Endodermal cell (in vitro differentiated cells): ENCODE measurements at regions not wholly inside any gene's neighbourhood (a gene's known extent, or its start where the extent isn't known, plus 50 kb on each side); places are given as distances from the start of the nearest gene placed in this dataset.

Experiments
- DNase-seq: peaks from one replicate; pipeline ENCODE4 v3.0.0-alpha.2; 2017
- H3K27ac ChIP-seq: 2 replicates; pipeline ENCODE4 v1.5.1; 2013; ENCODE audit warnings: mild to moderate bottlenecking, low read depth, low read length, moderate library complexity
- H3K27me3 ChIP-seq: 2 replicates; pipeline ENCODE4 v1.6.1; 2013; ENCODE audit warnings: mild to moderate bottlenecking, low read length, moderate library complexity; ENCODE audit not compliant: insufficient read depth, control insufficient read depth, poor library complexity, severe bottlenecking
- H3K36me3 ChIP-seq: 2 replicates; pipeline ENCODE4 v1.7.0; 2013; ENCODE audit warnings: mild to moderate bottlenecking, low read length, moderate library complexity; ENCODE audit not compliant: control insufficient read depth, insufficient read depth
- H3K4me1 ChIP-seq: one replicate; pipeline ENCODE4 v1.7.0; 2013; ENCODE audit warnings: low read length; ENCODE audit not compliant: control insufficient read depth, insufficient read depth
- H3K4me3 ChIP-seq: 2 replicates; pipeline ENCODE4 v1.5.1; 2013; ENCODE audit warnings: mild to moderate bottlenecking, low read length, moderate library complexity
- H3K9ac ChIP-seq: 2 replicates; pipeline ENCODE4 v1.6.1; 2013; ENCODE audit warnings: mild to moderate bottlenecking, low read length, moderate library complexity; ENCODE audit not compliant: poor library complexity, severe bottlenecking; ENCODE audit errors: extremely low read depth
- H3K9me3 ChIP-seq: 2 replicates; pipeline ENCODE4 v1.6.1; 2013; ENCODE audit warnings: mild to moderate bottlenecking, low read length, moderate library complexity; ENCODE audit not compliant: control insufficient read depth
- H3K27ac Mint-ChIP-seq: 2 replicates; pipeline ENCODE4 v1.8.0; 2020; ENCODE audit warnings: mixed read lengths
- H3K27me3 Mint-ChIP-seq: 2 replicates; pipeline ENCODE4 v1.8.0; 2021; ENCODE audit warnings: mild to moderate bottlenecking, mixed read lengths; ENCODE audit not compliant: insufficient read depth
- H3K36me3 Mint-ChIP-seq: 2 replicates; pipeline ENCODE4 v1.8.0; 2020; ENCODE audit warnings: low read depth, mixed read lengths
- H3K4me1 Mint-ChIP-seq: 2 replicates; pipeline ENCODE4 v1.8.0; 2020; ENCODE audit warnings: mixed read lengths
- H3K4me3 Mint-ChIP-seq: 2 replicates; pipeline ENCODE4 v1.8.0; 2020; ENCODE audit warnings: mild to moderate bottlenecking, moderate library complexity, mixed read lengths
- H3K9me3 Mint-ChIP-seq: 2 replicates; pipeline ENCODE4 v1.8.0; 2020; ENCODE audit warnings: mild to moderate bottlenecking, mixed read lengths
- WGBS, 2 experiments: methylation state at CpG; one replicate each; pipeline versions ENCODE4 v1.1.5 to v1.1.7; 2013; ENCODE audit warnings: missing lambda C conversion rate in 2 of 2, mixed read lengths in 1 of 2; ENCODE audit not compliant: insufficient coverage in 1 of 2, insufficient read length in 1 of 2; 5-methylcytosine and 5-hydroxymethylcytosine counted together
- TF ChIP-seq, protein P1 (sequence below): fragments of 200-600 bp; sonication (generic); conservative IDR thresholded peaks from 2 replicates; pipeline ENCODE4 v1.5.0; 2021; ENCODE audit warnings: antibody characterized with exemption, mild to moderate bottlenecking

- H3K36me3 Mint-ChIP-seq, result no peaks in the 10 kb centered on the region
- Histone ChIP-seq H3K9ac (no peak overlapping the region), H3K4me3 (no peak overlapping the region), H3K4me1 (no peaks in the 10 kb centered on the region), H3K36me3 (no peaks in the 10 kb centered on the region), H3K27me3 (no peaks in the 10 kb centered on the region), H3K9me3 (no peaks in the 10 kb centered on the region), H3K27ac (no peak overlapping the region)
- no peak for DNase-seq
- H3K9me3 Mint-ChIP-seq, result no peaks in the 10 kb centered on the region
- H3K4me1 Mint-ChIP-seq, result no peaks in the 10 kb centered on the region
- 90 to 95% methylated on average over 2 to 5 of the region's 5 CpGs for WGBS, 2 experiments
- H3K4me3 Mint-ChIP-seq, result no peak overlapping the region
- H3K27me3 Mint-ChIP-seq, result no peaks in the 10 kb centered on the region
- no peak overlapping the region for H3K27ac Mint-ChIP-seq
- TF ChIP-seq, protein P1, sequence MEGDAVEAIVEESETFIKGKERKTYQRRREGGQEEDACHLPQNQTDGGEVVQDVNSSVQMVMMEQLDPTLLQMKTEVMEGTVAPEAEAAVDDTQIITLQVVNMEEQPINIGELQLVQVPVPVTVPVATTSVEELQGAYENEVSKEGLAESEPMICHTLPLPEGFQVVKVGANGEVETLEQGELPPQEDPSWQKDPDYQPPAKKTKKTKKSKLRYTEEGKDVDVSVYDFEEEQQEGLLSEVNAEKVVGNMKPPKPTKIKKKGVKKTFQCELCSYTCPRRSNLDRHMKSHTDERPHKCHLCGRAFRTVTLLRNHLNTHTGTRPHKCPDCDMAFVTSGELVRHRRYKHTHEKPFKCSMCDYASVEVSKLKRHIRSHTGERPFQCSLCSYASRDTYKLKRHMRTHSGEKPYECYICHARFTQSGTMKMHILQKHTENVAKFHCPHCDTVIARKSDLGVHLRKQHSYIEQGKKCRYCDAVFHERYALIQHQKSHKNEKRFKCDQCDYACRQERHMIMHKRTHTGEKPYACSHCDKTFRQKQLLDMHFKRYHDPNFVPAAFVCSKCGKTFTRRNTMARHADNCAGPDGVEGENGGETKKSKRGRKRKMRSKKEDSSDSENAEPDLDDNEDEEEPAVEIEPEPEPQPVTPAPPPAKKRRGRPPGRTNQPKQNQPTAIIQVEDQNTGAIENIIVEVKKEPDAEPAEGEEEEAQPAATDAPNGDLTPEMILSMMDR, result no peak
Observed at GRCh38 chr4:59127006-59127405, 2016.8 kb upstream of the IGFBP7 start.

GRCh38 chr4:59127743-59128142 lies 2017.6 kb upstream of the IGFBP7 start:
- no peaks in the 10 kb centered on the region for H3K27me3 Mint-ChIP-seq
- no peaks in the 10 kb centered on the region for H3K4me1 ChIP-seq
- H3K4me1 Mint-ChIP-seq, result no peaks in the 10 kb centered on the region
- H3K9me3 Mint-ChIP-seq, result no peaks in the 10 kb centered on the region
- no peaks in the 10 kb centered on the region for H3K36me3 ChIP-seq
- H3K9me3 ChIP-seq, result no peaks in the 10 kb centered on the region
- H3K4me3 Mint-ChIP-seq, result no peak overlapping the region
- H3K27ac ChIP-seq, result no peak overlapping the region
- no peak for DNase-seq
- H3K27me3 ChIP-seq, result no peaks in the 10 kb centered on the region
- no peaks in the 10 kb centered on the region for H3K36me3 Mint-ChIP-seq
- H3K4me3 ChIP-seq, result no peak overlapping the region
- H3K27ac Mint-ChIP-seq, result no peak overlapping the region
- no peak overlapping the region for H3K9ac ChIP-seq
- WGBS, 2 experiments, result 100% methylated on average over 1 of the region's 1 CpG; no CpG with 5 or more reads in 1 of the 2 experiments
- TF ChIP-seq, protein P1, result no peak

GRCh38 chr4:59135248-59135985 lies 2025.2 kb upstream of the IGFBP7 start:
- Histone ChIP-seq H3K9me3 (no peaks in the 10 kb centered on the region), H3K27ac (no peak overlapping the region), H3K27me3 (no peaks in the 10 kb centered on the region), H3K9ac (no peak overlapping the region), H3K36me3 (no peaks in the 10 kb centered on the region), H3K4me3 (no peak overlapping the region), H3K4me1 (no peaks in the 10 kb centered on the region)
- no peaks in the 10 kb centered on the region for H3K9me3 Mint-ChIP-seq
- no peak overlapping the region for H3K4me3 Mint-ChIP-seq
- H3K27me3 Mint-ChIP-seq, result no peaks in the 10 kb centered on the region
- no peaks in the 10 kb centered on the region for H3K36me3 Mint-ChIP-seq
- DNase-seq, result no peak
- H3K27ac Mint-ChIP-seq, result no peak overlapping the region
- WGBS, 2 experiments, result no CpG with 5 or more reads among the region's 1 CpG
- TF ChIP-seq, protein P1, result no peak
- H3K4me1 Mint-ChIP-seq, result no peaks in the 10 kb centered on the region
